ENCODE measurements at regions not wholly inside any gene's neighbourhood (a gene's known extent, or its start where the extent isn't known, plus 50 kb on each side); places are given as distances from the start of the nearest gene placed in this dataset.

GRCh38 chr4:36823199-36823967, 421.2 kb upstream of the NWD2 start:
- no peak for TF ChIP-seq CTCF (IDR thresholded peaks at IDR 0.05)
- TF ChIP-seq POLR2A (IDR thresholded peaks at IDR 0.05): no peak
